ENCODE measurements at regions not wholly inside any gene's neighbourhood (a gene's known extent, or its start where the extent isn't known, plus 50 kb on each side); places are given as distances from the start of the nearest gene placed in this dataset.

DNA sequence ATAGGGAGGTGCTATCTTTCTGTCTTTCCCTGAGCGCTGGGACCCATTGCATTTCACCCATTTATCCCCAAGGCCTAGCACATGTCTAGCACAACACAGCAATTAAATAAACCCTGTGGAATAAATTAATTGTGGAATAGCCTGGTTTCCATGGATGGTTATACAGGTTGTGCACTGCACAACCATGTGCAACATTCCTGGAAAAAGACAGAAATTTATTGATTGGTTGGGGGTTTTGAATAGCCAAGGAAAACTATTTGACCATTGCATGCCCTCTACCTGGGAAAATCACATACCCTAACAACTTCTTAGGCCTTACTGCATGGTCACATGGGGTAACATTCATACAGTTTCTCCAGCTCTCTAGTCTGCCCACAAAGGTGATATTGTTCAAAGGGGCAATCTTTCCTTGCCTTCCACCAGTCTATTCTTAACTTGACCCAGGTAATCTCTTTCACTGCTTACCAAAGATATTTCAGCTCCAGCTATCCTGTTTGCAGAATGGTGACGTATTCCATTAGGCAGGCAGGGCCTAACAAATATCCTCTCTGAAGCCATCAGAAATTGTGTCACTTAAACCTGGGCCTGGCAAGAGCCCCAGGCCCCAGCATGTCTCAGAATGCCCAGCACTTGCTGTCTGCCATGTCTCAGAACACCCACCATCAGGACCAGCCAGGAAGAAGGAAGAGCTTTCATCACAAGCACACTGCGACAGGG lies 157.9 kb upstream of the RAB4A start:
- Histone ChIP-seq H3K27me3 (ENCODE audit: insufficient read depth, low read depth, severe bottlenecking) (no peaks in the 10 kb centered on the region), H3K4me3 (ENCODE audit: low read depth, low read length) (no peak overlapping the region), H3K9me3 (ENCODE audit: severe bottlenecking) (no peaks in the 10 kb centered on the region), H3K36me3 (no peaks in the 10 kb centered on the region), H3K27ac (no peak overlapping the region)
- TF ChIP-seq, protein P1, sequence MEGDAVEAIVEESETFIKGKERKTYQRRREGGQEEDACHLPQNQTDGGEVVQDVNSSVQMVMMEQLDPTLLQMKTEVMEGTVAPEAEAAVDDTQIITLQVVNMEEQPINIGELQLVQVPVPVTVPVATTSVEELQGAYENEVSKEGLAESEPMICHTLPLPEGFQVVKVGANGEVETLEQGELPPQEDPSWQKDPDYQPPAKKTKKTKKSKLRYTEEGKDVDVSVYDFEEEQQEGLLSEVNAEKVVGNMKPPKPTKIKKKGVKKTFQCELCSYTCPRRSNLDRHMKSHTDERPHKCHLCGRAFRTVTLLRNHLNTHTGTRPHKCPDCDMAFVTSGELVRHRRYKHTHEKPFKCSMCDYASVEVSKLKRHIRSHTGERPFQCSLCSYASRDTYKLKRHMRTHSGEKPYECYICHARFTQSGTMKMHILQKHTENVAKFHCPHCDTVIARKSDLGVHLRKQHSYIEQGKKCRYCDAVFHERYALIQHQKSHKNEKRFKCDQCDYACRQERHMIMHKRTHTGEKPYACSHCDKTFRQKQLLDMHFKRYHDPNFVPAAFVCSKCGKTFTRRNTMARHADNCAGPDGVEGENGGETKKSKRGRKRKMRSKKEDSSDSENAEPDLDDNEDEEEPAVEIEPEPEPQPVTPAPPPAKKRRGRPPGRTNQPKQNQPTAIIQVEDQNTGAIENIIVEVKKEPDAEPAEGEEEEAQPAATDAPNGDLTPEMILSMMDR (IDR thresholded peaks at IDR 0.05; ENCODE audit: low read depth, low read length), result no peak
- DNase-seq, result no peak

DNA sequence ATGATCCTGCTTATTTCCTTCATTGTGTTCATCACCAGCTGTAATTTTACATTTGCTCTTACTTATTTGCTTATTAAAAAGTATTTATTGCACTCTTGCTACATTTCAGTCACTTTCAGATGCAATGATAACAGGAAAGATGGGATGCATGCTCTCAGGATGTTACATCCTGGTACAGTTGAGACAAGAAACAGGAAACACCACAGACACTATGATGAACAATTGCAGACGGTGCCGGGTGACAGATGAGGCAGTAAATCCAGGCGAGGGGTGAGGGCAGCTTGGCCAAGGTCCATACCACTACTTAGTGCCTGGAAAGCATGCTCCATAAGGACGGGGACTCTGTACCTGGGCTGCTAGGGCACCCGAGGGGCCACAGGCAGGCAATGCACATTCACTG lies 156.6 kb upstream of the RAB4A start:
- TF ChIP-seq, protein P1 (IDR thresholded peaks at IDR 0.05; ENCODE audit: low read depth, low read length), result no peak
- DNase-seq, result no peak
- Histone ChIP-seq H3K4me3 (ENCODE audit: low read depth, low read length) (no peak overlapping the region), H3K27ac (no peak overlapping the region), H3K36me3 (no peaks in the 10 kb centered on the region), H3K27me3 (ENCODE audit: insufficient read depth, low read depth, severe bottlenecking) (no peaks in the 10 kb centered on the region), H3K9me3 (ENCODE audit: severe bottlenecking) (no peaks in the 10 kb centered on the region)

DNA sequence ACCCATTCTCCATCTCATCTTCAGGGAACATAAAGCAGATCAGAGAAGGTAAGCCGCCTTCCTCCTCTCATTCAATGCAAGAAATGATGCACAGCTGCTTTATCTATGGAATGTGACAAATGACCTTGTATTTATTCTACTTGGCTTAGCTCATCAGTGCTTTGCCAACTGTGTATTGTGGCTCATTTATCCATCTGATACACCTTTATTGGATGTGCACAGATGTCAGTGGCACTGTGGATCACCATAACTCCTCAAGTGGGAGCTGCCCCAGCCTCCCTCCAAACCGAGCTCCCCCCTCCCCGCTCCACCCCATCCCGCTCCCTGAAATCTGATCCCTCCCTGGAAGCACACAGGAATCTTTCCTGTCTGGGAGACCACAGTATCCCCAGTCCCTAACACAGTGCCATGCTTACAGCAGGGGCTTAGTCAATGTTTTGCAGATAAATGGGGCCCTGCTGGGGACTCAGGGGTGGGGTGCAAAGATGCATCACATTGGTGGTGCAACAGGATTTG lies 156.0 kb upstream of the RAB4A start:
- TF ChIP-seq, protein P1 (IDR thresholded peaks at IDR 0.05; ENCODE audit: low read depth, low read length), result no peak
- no peak overlapping the region for H3K27ac ChIP-seq
- H3K9me3 ChIP-seq (ENCODE audit: severe bottlenecking), result no peaks in the 10 kb centered on the region
- no peaks in the 10 kb centered on the region for H3K36me3 ChIP-seq
- no peak overlapping the region for H3K4me3 ChIP-seq (ENCODE audit: low read depth, low read length)
- no peak for DNase-seq
- no peaks in the 10 kb centered on the region for H3K27me3 ChIP-seq (ENCODE audit: insufficient read depth, low read depth, severe bottlenecking)

DNA sequence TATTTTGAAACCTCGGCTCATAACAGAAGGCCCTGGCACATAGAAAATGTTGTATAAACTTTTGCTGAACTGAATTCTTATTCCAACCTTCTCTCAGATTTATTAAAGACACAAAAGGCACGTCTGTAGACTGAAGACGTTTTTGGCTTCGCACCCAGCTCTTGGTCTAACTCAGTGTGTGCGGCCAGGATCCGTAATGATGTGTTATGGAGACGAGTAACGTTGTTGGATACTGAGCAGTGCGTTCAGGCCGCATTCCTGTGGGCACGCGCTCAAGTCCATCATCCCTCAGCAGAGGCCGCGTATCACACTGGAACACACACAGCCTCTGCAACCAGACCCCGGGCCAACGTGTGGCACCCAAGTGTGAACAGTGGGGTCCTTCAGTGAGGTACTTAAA lies 154.8 kb upstream of the RAB4A start:
- Histone ChIP-seq H3K27ac (no peak overlapping the region), H3K9me3 (ENCODE audit: severe bottlenecking) (no peaks in the 10 kb centered on the region), H3K36me3 (no peaks in the 10 kb centered on the region), H3K4me3 (ENCODE audit: low read depth, low read length) (no peak overlapping the region), H3K27me3 (ENCODE audit: insufficient read depth, low read depth, severe bottlenecking) (no peaks in the 10 kb centered on the region)
- TF ChIP-seq, protein P1 (IDR thresholded peaks at IDR 0.05; ENCODE audit: low read depth, low read length), result no peak
- DNase-seq, result no peak

DNA sequence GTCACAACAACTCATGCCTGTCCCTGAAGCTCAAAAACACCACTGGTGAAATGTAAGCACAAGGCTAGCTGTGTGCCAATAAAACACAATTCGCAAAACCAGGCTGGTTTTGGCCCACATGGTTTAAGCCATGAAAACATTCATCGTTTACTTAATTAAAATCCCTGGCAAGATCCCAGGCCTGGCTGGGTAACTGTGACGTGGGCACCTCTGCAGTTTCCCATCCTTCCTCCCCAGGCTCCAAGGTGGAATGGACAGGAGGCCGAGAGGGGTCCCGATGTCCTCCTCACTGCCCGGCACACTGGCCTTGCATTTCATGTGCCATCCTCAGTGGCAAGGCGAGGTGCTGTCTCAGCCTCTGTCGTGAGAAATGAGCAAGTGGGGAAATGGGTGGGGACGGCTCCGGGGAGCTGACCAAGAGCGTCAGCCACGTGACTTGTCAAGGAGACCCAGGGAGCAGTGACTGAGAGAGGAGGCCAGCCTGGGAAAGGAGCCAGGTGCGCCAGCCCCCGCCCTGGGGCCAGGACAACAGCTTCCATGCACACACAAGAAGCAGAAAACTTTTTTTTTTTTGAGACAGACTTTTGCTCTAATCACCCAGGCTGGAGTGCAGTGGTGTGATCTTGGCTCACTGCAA lies 153.1 kb upstream of the RAB4A start:
- TF ChIP-seq, protein P1 (IDR thresholded peaks at IDR 0.05; ENCODE audit: low read depth, low read length), result no peak
- no peaks in the 10 kb centered on the region for H3K36me3 ChIP-seq
- H3K27me3 ChIP-seq (ENCODE audit: insufficient read depth, low read depth, severe bottlenecking), result no peaks in the 10 kb centered on the region
- H3K9me3 ChIP-seq (ENCODE audit: severe bottlenecking), result no peaks in the 10 kb centered on the region
- H3K27ac ChIP-seq, result no peak overlapping the region
- no peak for DNase-seq
- no peak overlapping the region for H3K4me3 ChIP-seq (ENCODE audit: low read depth, low read length)
